GM23338 (cell line): ENCODE measurements at regions not wholly inside any gene's neighbourhood (a gene's known extent, or its start where the extent isn't known, plus 50 kb on each side); places are given as distances from the start of the nearest gene placed in this dataset.

ENCODE experiments used
- ATAC-seq: fragments of 200-7000 bp; cut with Tn5 transposase; 3 replicates; pipeline ENCODE4 v1.9.1; 2020
- DNase-seq: peaks from one replicate; pipeline ENCODE4 v3.0.0-alpha.2; 2015; ENCODE audit warnings: low spot score
- H2AFZ ChIP-seq: fragments of 200-600 bp; sonication (generic); 2 replicates; pipeline ENCODE4 v1.8.0; 2016; ENCODE audit warnings: antibody characterized with exemption, mild to moderate bottlenecking, moderate library complexity
- H3F3A ChIP-seq: fragments of 200-600 bp; sonication (generic); replicated peaks from 2 replicates; pipeline ENCODE4 v1.8.0; 2017; ENCODE audit warnings: antibody characterized with exemption, mixed run types, low read depth
- H3K27ac ChIP-seq: fragments of 200-600 bp; sonication (generic); 2 replicates; pipeline ENCODE4 v1.6.1; 2016; ENCODE audit warnings: low read depth
- H3K27me3 ChIP-seq: fragments of 200-600 bp; sonication (generic); 2 replicates; pipeline ENCODE4 v1.8.0; 2016; ENCODE audit warnings: mild to moderate bottlenecking, mixed run types, moderate library complexity; ENCODE audit not compliant: insufficient read depth
- H3K36me3 ChIP-seq: fragments of 200-600 bp; sonication (generic); 2 replicates; pipeline ENCODE4 v1.8.0; 2016; ENCODE audit warnings: mild to moderate bottlenecking; ENCODE audit not compliant: insufficient read depth
- H3K4me1 ChIP-seq: fragments of 200-600 bp; sonication (generic); 2 replicates; pipeline ENCODE4 v1.8.0; 2016; ENCODE audit warnings: mild to moderate bottlenecking, moderate library complexity; ENCODE audit not compliant: insufficient read depth
- H3K4me2 ChIP-seq: fragments of 200-600 bp; sonication (generic); 2 replicates; pipeline ENCODE4 v1.7.1; 2017; ENCODE audit warnings: mixed run types
- H3K4me3 ChIP-seq: fragments of 200-600 bp; sonication (generic); 2 replicates; pipeline ENCODE4 v1.6.1; 2016; ENCODE audit warnings: mixed run types
- H3K79me2 ChIP-seq: fragments of 200-600 bp; sonication (generic); replicated peaks from 2 replicates; pipeline ENCODE4 v1.8.0; 2017; ENCODE audit warnings: mild to moderate bottlenecking; ENCODE audit not compliant: insufficient read depth
- H3K9me2 ChIP-seq: fragments of 200-600 bp; sonication (generic); 2 replicates; pipeline ENCODE4 v1.8.0; 2017; ENCODE audit not compliant: insufficient read depth
- H4K20me1 ChIP-seq: fragments of 200-600 bp; sonication (generic); replicated peaks from 2 replicates; pipeline ENCODE4 v1.8.0; 2017; ENCODE audit warnings: mild to moderate bottlenecking; ENCODE audit not compliant: insufficient read depth
- H3K27ac Mint-ChIP-seq: 2 replicates; pipeline ENCODE4 v1.8.0; 2020; ENCODE audit warnings: inconsistent platforms, mild to moderate bottlenecking, moderate library complexity, mixed read lengths
- H3K27me3 Mint-ChIP-seq: 3 replicates; pipeline ENCODE4 v1.8.0; 2022; ENCODE audit warnings: low read depth, mild to moderate bottlenecking, moderate library complexity, mixed read lengths, inconsistent platforms; ENCODE audit not compliant: insufficient read depth, poor library complexity
- H3K36me3 Mint-ChIP-seq: 3 replicates; pipeline ENCODE4 v1.8.0; 2021; ENCODE audit warnings: low read depth, mild to moderate bottlenecking, inconsistent platforms, moderate library complexity, mixed read lengths
- H3K4me1 Mint-ChIP-seq: 3 replicates; pipeline ENCODE4 v1.8.0; 2020; ENCODE audit warnings: mild to moderate bottlenecking, inconsistent platforms, mixed read lengths
- H3K4me3 Mint-ChIP-seq: 3 replicates; pipeline ENCODE4 v1.8.0; 2021; ENCODE audit warnings: moderate library complexity, mild to moderate bottlenecking, inconsistent platforms, mixed read lengths
- H3K9me3 Mint-ChIP-seq: 3 replicates; pipeline ENCODE4 v1.8.0; 2020; ENCODE audit warnings: moderate library complexity, mild to moderate bottlenecking, inconsistent platforms, mixed read lengths
- CREB1 ChIP-seq: fragments of 250-450 bp; sonication (Bioruptor Pico); IDR thresholded peaks from 2 replicates; pipeline ENCODE4 v1.5.0; 2020; ENCODE audit warnings: low read depth, mild to moderate bottlenecking, moderate library complexity
- CTCF ChIP-seq, 2 experiments: fragments of 200-600 bp in 1 of 2; sonication (generic) in 1 of 2; conservative IDR thresholded peaks; 2 replicates each; pipeline versions ENCODE4 v1.5.1 to v1.6.1; 2016 to 2017; ENCODE audit warnings: antibody characterized with exemption in 2 of 2, low read depth in 2 of 2, mild to moderate bottlenecking in 2 of 2, moderate library complexity in 1 of 2
- EZH2 ChIP-seq: fragments of 200-600 bp; sonication (generic); IDR thresholded peaks from one replicate; pipeline ENCODE4 v1.8.0; 2017; ENCODE audit warnings: antibody characterized with exemption, mild to moderate bottlenecking, low read depth; ENCODE audit not compliant: unreplicated experiment
- EZH2phosphoT487 ChIP-seq: fragments of 200-600 bp; sonication (generic); IDR thresholded peaks from one replicate; pipeline ENCODE4 v1.8.1; 2018; ENCODE audit warnings: antibody characterized with exemption; ENCODE audit not compliant: unreplicated experiment
- JUNB ChIP-seq: IDR thresholded peaks from one replicate; pipeline ENCODE4 v1.6.1; 2016; ENCODE audit warnings: antibody characterized with exemption; ENCODE audit not compliant: unreplicated experiment
- NANOG ChIP-seq: IDR thresholded peaks from 2 replicates; pipeline ENCODE4 v1.6.1; 2016; ENCODE audit warnings: antibody characterized with exemption, borderline replicate concordance
- POLR2AphosphoS5 ChIP-seq: IDR thresholded peaks from 2 replicates; pipeline ENCODE4 v1.6.1; 2016; ENCODE audit warnings: antibody characterized with exemption, low read depth
- STAT1 ChIP-seq: IDR thresholded peaks from one replicate; pipeline ENCODE4 v1.6.1; 2016; ENCODE audit warnings: antibody characterized with exemption; ENCODE audit not compliant: unreplicated experiment
- ZNF114 ChIP-seq: fragments of 250-450 bp; sonication (Bioruptor Pico); IDR thresholded peaks from 2 replicates; pipeline ENCODE4 v1.5.0; 2020; ENCODE audit warnings: mild to moderate bottlenecking, moderate library complexity
- ZNF331 ChIP-seq: fragments of 250-450 bp; sonication (Bioruptor Pico); IDR thresholded peaks from 2 replicates; pipeline ENCODE4 v1.5.0; 2020; ENCODE audit warnings: low read depth, mild to moderate bottlenecking, moderate library complexity
- ZNF462 ChIP-seq: fragments of 250-450 bp; sonication (Bioruptor Pico); IDR thresholded peaks from 2 replicates; pipeline ENCODE4 v1.5.0; 2020; ENCODE audit warnings: mild to moderate bottlenecking, moderate library complexity
- TF ChIP-seq, protein P1 (sequence below): IDR thresholded peaks from one replicate; pipeline ENCODE4 v1.6.1; 2018; ENCODE audit warnings: antibody characterized with exemption; ENCODE audit not compliant: unreplicated experiment
- TF ChIP-seq, protein P2 (sequence below): IDR thresholded peaks from 2 replicates; pipeline ENCODE4 v1.6.1; 2016; ENCODE audit warnings: antibody characterized with exemption

- no peaks in the 10 kb centered on the region for H3K9me3 Mint-ChIP-seq
- Histone ChIP-seq H2AFZ (no peak overlapping the region), H4K20me1 (no peaks in the 10 kb centered on the region), H3K4me2 (no peak overlapping the region), H3F3A (no peaks in the 10 kb centered on the region), H3K79me2 (no peaks in the 10 kb centered on the region), H3K4me1 (no peaks in the 10 kb centered on the region), H3K4me3 (no peak overlapping the region), H3K27me3 (no peaks in the 10 kb centered on the region), H3K9me2 (peaks cover 3% of the 10 kb centered on the region; the same call in 1 of the 2 replicates), H3K27ac (no peak overlapping the region), H3K36me3 (no peaks in the 10 kb centered on the region)
- no peaks in the 10 kb centered on the region; the same call in 1 of the 3 replicates for H3K4me1 Mint-ChIP-seq
- H3K36me3 Mint-ChIP-seq = no peaks in the 10 kb centered on the region; the same call in 2 of the 3 replicates
- H3K27me3 Mint-ChIP-seq = no peaks in the 10 kb centered on the region
- TF ChIP-seq JUNB = no peak
- TF ChIP-seq NANOG = no peak
- no peak for TF ChIP-seq EZH2phosphoT487
- TF ChIP-seq CTCF (conservative IDR thresholded peaks at IDR 0.05; ENCODE audit: low read depth in 2 of 2) = no peak
- TF ChIP-seq POLR2AphosphoS5 = no peak
- no peak for TF ChIP-seq ZNF331 (CRISPR knock-in tag)
- no peak for TF ChIP-seq EZH2
- TF ChIP-seq STAT1 = no peak
- TF ChIP-seq ZNF114 = no peak
- no peak for TF ChIP-seq CREB1 (CRISPR knock-in tag)
- TF ChIP-seq, protein P1, sequence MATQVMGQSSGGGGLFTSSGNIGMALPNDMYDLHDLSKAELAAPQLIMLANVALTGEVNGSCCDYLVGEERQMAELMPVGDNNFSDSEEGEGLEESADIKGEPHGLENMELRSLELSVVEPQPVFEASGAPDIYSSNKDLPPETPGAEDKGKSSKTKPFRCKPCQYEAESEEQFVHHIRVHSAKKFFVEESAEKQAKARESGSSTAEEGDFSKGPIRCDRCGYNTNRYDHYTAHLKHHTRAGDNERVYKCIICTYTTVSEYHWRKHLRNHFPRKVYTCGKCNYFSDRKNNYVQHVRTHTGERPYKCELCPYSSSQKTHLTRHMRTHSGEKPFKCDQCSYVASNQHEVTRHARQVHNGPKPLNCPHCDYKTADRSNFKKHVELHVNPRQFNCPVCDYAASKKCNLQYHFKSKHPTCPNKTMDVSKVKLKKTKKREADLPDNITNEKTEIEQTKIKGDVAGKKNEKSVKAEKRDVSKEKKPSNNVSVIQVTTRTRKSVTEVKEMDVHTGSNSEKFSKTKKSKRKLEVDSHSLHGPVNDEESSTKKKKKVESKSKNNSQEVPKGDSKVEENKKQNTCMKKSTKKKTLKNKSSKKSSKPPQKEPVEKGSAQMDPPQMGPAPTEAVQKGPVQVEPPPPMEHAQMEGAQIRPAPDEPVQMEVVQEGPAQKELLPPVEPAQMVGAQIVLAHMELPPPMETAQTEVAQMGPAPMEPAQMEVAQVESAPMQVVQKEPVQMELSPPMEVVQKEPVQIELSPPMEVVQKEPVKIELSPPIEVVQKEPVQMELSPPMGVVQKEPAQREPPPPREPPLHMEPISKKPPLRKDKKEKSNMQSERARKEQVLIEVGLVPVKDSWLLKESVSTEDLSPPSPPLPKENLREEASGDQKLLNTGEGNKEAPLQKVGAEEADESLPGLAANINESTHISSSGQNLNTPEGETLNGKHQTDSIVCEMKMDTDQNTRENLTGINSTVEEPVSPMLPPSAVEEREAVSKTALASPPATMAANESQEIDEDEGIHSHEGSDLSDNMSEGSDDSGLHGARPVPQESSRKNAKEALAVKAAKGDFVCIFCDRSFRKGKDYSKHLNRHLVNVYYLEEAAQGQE = no peak
- TF ChIP-seq ZNF462 (CRISPR knock-in tag) = no peak
- TF ChIP-seq, protein P2, sequence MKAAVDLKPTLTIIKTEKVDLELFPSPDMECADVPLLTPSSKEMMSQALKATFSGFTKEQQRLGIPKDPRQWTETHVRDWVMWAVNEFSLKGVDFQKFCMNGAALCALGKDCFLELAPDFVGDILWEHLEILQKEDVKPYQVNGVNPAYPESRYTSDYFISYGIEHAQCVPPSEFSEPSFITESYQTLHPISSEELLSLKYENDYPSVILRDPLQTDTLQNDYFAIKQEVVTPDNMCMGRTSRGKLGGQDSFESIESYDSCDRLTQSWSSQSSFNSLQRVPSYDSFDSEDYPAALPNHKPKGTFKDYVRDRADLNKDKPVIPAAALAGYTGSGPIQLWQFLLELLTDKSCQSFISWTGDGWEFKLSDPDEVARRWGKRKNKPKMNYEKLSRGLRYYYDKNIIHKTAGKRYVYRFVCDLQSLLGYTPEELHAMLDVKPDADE = no peak
- ATAC-seq (no peak), DNase-seq (no peak)
- no peak overlapping the region for H3K27ac Mint-ChIP-seq
- no peak overlapping the region for H3K4me3 Mint-ChIP-seq
Observed at GRCh38 chr11:23313001-23313400, 452.7 kb upstream of the CCDC179 start.
